Upper lobe of right lung (tissue), 1 donor: ENCODE measurements at regions not wholly inside any gene's neighbourhood (a gene's known extent, or its start where the extent isn't known, plus 50 kb on each side); places are given as distances from the start of the nearest gene placed in this dataset.
A peak's percentile ranks its signal among the peaks of the same experiment; 100 is the strongest.

ENCODE experiments used
- ATAC-seq: fragments of 200-7000 bp; cut with Tn5 transposase; one replicate; pipeline ENCODE4 v1.9.1; 2020; ENCODE audit warnings: mild to moderate bottlenecking, moderate library complexity
- DNase-seq: peaks from one replicate; pipeline ENCODE4 v3.0.0-alpha.2; 2020
- H3K27ac ChIP-seq: fragments of 200-600 bp; one replicate; pipeline ENCODE4 v1.8.0; 2022
- H3K27me3 ChIP-seq: fragments of 200-600 bp; one replicate; pipeline ENCODE4 v1.8.0; 2022; ENCODE audit warnings: mild to moderate bottlenecking
- H3K36me3 ChIP-seq: fragments of 200-600 bp; one replicate; pipeline ENCODE4 v1.8.0; 2022
- H3K4me1 ChIP-seq: fragments of 200-600 bp; one replicate; pipeline ENCODE4 v1.8.0; 2022
- H3K4me3 ChIP-seq: fragments of 200-600 bp; one replicate; pipeline ENCODE4 v1.8.0; 2022; ENCODE audit warnings: mild to moderate bottlenecking
- H3K9me3 ChIP-seq: fragments of 200-600 bp; one replicate; pipeline ENCODE4 v1.8.0; 2022
- intact Hi-C: fragments of 100-400 bp; cut with DNase I; formaldehyde crosslinking; loops from one replicate; pipeline ENCODE4 v1.11.0; 2022
- TF ChIP-seq, protein P1 (sequence below): fragments of 200-600 bp; IDR thresholded peaks from one replicate; pipeline ENCODE4 v1.8.0; 2022; ENCODE audit warnings: antibody characterized with exemption
- donor health status: DM: no; HTN: yes; CAD: no; lungs with severe emphysema.

DNA sequence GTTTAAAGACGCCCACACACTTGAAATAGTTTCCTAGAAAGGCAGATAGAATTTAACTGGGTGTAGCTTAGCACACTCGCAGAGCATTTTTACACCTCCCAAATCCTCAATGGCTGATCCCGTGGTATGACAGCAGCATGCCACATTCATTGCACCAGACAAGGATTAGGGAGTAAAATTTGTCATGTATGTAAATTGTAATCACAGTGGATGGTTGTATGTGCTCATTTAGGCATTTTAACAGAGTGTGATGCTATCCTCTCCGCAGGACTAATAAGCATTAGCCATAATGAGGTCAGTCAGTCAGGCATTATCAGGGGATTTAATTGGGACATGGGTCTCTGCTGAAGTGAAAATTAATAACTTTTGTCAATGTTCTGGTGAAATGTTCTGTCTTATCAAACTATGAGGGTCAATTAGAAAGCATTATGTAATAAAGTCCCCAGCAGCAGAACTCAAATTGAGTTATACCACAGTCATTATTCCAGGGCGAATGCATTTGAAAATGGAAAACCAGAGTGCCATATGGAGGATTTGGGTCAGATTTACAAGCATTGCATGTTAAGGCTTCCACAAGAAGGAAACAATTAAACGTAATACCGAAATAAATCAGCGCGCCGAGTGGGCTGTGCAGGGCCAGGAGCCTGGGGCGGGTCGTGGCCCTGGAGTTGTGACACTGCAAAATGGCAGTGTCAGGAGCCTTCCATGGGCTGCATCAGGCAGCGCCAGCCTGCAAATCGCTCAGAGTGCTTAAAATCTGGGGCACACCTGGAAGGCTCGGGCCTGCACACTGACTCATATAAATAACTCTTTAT is 602.2 kb downstream of the BNC2 start:
- ATAC-seq (peak; percentile 71), DNase-seq (no peak)
- H3K36me3 ChIP-seq, result no peaks in the 10 kb centered on the region
- intact Hi-C loops, result no loop called here
- H3K4me1 ChIP-seq, result no peaks in the 10 kb centered on the region
- no peaks in the 10 kb centered on the region for H3K9me3 ChIP-seq
- H3K4me3 ChIP-seq, result peak overlapping the region; percentile 47
- H3K27me3 ChIP-seq, result no peaks in the 10 kb centered on the region
- TF ChIP-seq, protein P1, sequence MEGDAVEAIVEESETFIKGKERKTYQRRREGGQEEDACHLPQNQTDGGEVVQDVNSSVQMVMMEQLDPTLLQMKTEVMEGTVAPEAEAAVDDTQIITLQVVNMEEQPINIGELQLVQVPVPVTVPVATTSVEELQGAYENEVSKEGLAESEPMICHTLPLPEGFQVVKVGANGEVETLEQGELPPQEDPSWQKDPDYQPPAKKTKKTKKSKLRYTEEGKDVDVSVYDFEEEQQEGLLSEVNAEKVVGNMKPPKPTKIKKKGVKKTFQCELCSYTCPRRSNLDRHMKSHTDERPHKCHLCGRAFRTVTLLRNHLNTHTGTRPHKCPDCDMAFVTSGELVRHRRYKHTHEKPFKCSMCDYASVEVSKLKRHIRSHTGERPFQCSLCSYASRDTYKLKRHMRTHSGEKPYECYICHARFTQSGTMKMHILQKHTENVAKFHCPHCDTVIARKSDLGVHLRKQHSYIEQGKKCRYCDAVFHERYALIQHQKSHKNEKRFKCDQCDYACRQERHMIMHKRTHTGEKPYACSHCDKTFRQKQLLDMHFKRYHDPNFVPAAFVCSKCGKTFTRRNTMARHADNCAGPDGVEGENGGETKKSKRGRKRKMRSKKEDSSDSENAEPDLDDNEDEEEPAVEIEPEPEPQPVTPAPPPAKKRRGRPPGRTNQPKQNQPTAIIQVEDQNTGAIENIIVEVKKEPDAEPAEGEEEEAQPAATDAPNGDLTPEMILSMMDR, result no peak
- H3K27ac ChIP-seq, result peak overlapping the region; percentile 56

DNA sequence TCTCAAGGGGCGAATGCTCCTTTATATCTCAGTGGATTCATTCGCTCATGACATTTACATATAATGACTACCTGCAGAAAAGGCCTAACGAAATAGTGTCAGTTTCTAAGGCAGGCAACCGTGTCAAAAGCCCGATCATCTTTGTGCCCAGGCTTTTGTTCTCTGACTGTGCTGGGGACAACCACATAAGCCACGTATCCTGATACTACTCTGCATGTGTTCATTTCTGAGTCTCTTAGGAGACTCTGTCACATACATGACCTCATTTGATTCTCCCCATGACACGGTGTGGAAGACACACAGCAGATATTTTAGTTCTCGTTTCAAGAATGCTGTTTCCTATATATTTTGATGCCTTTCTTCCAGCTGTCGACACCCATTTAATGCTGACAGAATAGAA is 598.5 kb downstream of the BNC2 start:
- Histone ChIP-seq H3K9me3 (no peaks in the 10 kb centered on the region), H3K27me3 (no peaks in the 10 kb centered on the region), H3K4me1 (no peaks in the 10 kb centered on the region), H3K4me3 (no peak overlapping the region), H3K36me3 (no peaks in the 10 kb centered on the region), H3K27ac (no peak overlapping the region)
- DNase-seq (no peak), ATAC-seq (no peak)
- TF ChIP-seq, protein P1, result no peak
- intact Hi-C loops, result no loop called here

DNA sequence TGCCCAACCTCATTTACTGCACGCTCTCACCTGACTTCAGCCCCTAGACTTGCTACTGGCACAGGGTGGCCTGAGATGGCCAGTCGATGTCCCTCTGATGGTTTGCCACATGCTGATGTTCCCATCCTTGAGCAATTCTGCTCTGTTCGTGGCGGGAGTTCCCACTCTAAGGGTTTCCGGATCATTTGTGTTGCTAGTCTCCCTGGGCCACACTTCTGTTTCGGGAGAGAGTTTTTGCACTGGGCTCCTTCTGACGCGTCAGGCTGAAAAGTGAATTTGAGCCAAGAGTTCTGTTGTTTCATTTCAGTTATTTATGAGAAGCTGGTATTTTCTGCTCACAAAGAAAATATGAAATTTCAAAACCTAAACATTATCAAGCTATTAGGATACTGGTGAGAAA is 597.7 kb downstream of the BNC2 start:
- Histone ChIP-seq H3K4me1 (no peaks in the 10 kb centered on the region), H3K27ac (no peak overlapping the region), H3K9me3 (no peaks in the 10 kb centered on the region), H3K36me3 (no peaks in the 10 kb centered on the region), H3K4me3 (no peak overlapping the region), H3K27me3 (no peaks in the 10 kb centered on the region)
- intact Hi-C loops, result no loop called here
- no peak for ATAC-seq
- TF ChIP-seq, protein P1, result no peak
- DNase-seq, result no peak

DNA sequence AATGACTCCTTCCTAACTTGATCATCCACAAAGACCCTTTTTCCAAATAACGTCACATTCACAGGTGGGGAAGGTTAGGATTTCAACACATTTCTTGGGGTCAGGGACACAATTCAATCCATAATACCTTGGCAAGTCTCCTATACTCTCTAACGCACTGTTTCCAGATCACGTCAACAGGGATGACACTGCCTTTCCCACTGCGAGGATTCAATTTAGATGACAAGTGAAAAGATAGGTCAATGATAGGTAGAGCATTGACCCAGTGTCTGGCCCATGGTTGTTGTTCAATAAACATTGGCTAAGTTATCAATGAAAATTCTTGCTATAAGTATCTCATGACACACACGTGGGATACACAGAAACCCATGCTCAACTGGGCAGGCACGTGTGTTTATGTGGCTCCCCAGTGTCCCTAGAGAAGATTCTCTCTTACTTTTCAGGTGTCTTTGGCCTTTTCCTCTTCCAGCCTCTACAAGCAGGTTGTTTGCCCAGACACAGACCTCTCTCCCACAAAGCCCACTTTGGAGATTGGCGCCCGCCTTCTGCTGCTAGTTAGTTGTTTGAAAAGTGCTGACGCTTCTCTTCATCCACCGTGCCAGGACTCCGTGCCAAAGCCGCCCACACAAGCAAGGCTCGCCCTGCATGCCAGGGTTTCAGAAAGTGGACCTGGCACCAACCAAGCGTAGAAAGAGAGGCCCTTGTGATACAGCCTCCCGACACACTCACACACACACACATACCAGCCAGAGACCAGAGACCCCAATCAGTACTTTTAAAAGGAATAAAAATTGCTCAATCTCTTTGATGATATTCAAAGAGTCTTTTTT is 594.5 kb downstream of the BNC2 start:
- ATAC-seq, result peak; percentile 55
- TF ChIP-seq, protein P1, result no peak
- intact Hi-C loops, result no loop called here
- H3K4me1 ChIP-seq, result no peaks in the 10 kb centered on the region
- no peak overlapping the region for H3K27ac ChIP-seq
- no peaks in the 10 kb centered on the region for H3K9me3 ChIP-seq
- DNase-seq, result peak; percentile 73
- no peaks in the 10 kb centered on the region for H3K36me3 ChIP-seq
- no peak overlapping the region for H3K4me3 ChIP-seq
- H3K27me3 ChIP-seq, result no peaks in the 10 kb centered on the region

DNA sequence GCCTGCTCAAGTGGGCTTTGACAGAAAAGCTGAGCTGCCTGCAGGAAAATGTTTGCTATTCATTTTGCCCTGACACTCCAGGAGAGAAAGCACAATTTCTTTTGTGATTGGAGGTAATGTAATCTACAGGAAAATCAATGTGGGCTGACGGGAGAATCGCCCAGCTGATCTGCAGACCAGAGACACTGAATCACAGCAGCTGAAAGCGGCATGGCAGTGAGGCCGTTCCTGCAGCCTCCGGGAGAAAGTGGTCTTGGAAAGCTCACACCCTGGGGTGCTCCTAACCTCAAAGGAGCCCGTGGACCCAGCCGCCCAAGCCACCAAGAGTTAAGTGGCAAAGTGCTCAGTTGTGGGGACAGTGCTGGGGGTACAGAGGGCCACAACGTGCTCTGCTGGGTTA is 593.6 kb downstream of the BNC2 start:
- ATAC-seq, result no peak
- no peaks in the 10 kb centered on the region for H3K9me3 ChIP-seq
- intact Hi-C loops, result no loop called here
- no peak overlapping the region for H3K27ac ChIP-seq
- H3K36me3 ChIP-seq, result no peaks in the 10 kb centered on the region
- H3K27me3 ChIP-seq, result no peaks in the 10 kb centered on the region
- H3K4me1 ChIP-seq, result peaks cover 1% of the 10 kb centered on the region
- DNase-seq, result no peak
- TF ChIP-seq, protein P1, result no peak
- H3K4me3 ChIP-seq, result no peak overlapping the region
